ENCODE measurements at regions not wholly inside any gene's neighbourhood (a gene's known extent, or its start where the extent isn't known, plus 50 kb on each side); places are given as distances from the start of the nearest gene placed in this dataset.
"Not testable (repeated sequence)": the region's sequence is repeated elsewhere in the genome, so short reads cannot be mapped to it uniquely, and the experiment has no call there.

- not testable (repeated sequence) for TF ChIP-seq CTCF, POLR2A (IDR thresholded peaks at IDR 0.05)
These were observed 1615.9 kb upstream of the C9orf72 start for GRCh38 chr9:29189221-29189620.

All from thyroid gland (tissue), 4 donors.